Endothelial cell of umbilical vein (primary cell): ENCODE measurements at regions not wholly inside any gene's neighbourhood (a gene's known extent, or its start where the extent isn't known, plus 50 kb on each side); places are given as distances from the start of the nearest gene placed in this dataset.

ENCODE experiments used
- EZH2 ChIP-seq: IDR thresholded peaks from 2 replicates; pipeline ENCODE4 v1.6.1; 2012; ENCODE audit warnings: borderline replicate concordance, low read depth, mild to moderate bottlenecking, moderate library complexity, low read length, inconsistent platforms; ENCODE audit not compliant: severe bottlenecking
- FOS ChIP-seq: IDR thresholded peaks from 2 replicates; pipeline ENCODE4 v1.6.1; 2011; ENCODE audit warnings: mild to moderate bottlenecking, low read length, moderate library complexity, borderline replicate concordance; ENCODE audit not compliant: insufficient read depth
- GATA2 ChIP-seq: IDR thresholded peaks from 2 replicates; pipeline ENCODE4 v1.7.0; 2011; ENCODE audit warnings: low read depth, mild to moderate bottlenecking, moderate library complexity, mixed read lengths, low read length; ENCODE audit not compliant: insufficient read length, insufficient read depth
- JUN ChIP-seq: IDR thresholded peaks from 2 replicates; pipeline ENCODE4 v1.6.1; 2011; ENCODE audit warnings: borderline replicate concordance, low read depth; ENCODE audit not compliant: insufficient read length, insufficient read depth
- POLR2A ChIP-seq: IDR thresholded peaks from 2 replicates; pipeline ENCODE4 v1.6.1; 2012; ENCODE audit warnings: low read depth, mild to moderate bottlenecking, control low read depth, low read length
- POLR2AphosphoS5 ChIP-seq: IDR thresholded peaks from 2 replicates; pipeline ENCODE4 v1.6.1; 2012; ENCODE audit warnings: low read depth, mild to moderate bottlenecking, control low read depth, low read length, moderate library complexity; ENCODE audit not compliant: insufficient read depth
- TF ChIP-seq, protein P1 (sequence below), 2 donors: IDR thresholded peaks; 1 replicate in 1 of 2; 2 replicates in 1 of 2; pipeline ENCODE4 v1.5.1; 2011; ENCODE audit warnings: low read length in 2 of 2, mild to moderate bottlenecking in 2 of 2, moderate library complexity in 2 of 2, control low read depth in 1 of 2, inconsistent platforms in 1 of 2, low read depth in 1 of 2; ENCODE audit not compliant: insufficient read depth in 1 of 2; ENCODE audit errors: extremely low read depth in 1 of 2

DNA sequence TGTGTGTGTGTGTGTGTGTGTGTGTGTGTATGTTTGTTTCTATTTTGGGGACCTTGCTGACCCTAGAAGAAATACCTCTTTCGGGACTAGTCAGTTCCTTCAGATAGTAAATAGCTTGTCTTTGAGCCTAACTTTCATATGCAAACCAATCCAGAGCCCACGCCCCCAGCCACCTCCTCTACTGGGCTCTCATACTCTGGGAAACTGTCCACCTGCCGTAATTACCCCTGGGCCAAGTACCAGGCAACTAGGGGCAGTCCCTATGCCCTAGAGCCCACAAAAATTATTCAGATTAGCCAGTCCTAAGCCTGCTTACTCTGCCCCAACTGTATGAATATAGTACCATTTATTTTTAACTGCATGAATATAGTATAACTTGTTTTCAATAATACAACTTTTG, 970.4 kb downstream of the EPHA4 start:
- TF ChIP-seq, protein P1, sequence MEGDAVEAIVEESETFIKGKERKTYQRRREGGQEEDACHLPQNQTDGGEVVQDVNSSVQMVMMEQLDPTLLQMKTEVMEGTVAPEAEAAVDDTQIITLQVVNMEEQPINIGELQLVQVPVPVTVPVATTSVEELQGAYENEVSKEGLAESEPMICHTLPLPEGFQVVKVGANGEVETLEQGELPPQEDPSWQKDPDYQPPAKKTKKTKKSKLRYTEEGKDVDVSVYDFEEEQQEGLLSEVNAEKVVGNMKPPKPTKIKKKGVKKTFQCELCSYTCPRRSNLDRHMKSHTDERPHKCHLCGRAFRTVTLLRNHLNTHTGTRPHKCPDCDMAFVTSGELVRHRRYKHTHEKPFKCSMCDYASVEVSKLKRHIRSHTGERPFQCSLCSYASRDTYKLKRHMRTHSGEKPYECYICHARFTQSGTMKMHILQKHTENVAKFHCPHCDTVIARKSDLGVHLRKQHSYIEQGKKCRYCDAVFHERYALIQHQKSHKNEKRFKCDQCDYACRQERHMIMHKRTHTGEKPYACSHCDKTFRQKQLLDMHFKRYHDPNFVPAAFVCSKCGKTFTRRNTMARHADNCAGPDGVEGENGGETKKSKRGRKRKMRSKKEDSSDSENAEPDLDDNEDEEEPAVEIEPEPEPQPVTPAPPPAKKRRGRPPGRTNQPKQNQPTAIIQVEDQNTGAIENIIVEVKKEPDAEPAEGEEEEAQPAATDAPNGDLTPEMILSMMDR (IDR thresholded peaks at IDR 0.05; ENCODE audit: extremely low read depth in 1 of 2, insufficient read depth in 1 of 2, low read depth in 1 of 2, low read length in 2 of 2): no peak
- TF ChIP-seq POLR2A: no peak
- no peak for TF ChIP-seq GATA2
- TF ChIP-seq POLR2AphosphoS5: no peak
- no peak for TF ChIP-seq EZH2
- no peak for TF ChIP-seq FOS
- no peak for TF ChIP-seq JUN
